Endodermal cell (in vitro differentiated cells): ENCODE measurements at regions not wholly inside any gene's neighbourhood (a gene's known extent, or its start where the extent isn't known, plus 50 kb on each side); places are given as distances from the start of the nearest gene placed in this dataset.

ENCODE experiments used
- DNase-seq: peaks from one replicate; pipeline ENCODE4 v3.0.0-alpha.2; 2017
- H3K27ac ChIP-seq: 2 replicates; pipeline ENCODE4 v1.5.1; 2013; ENCODE audit warnings: mild to moderate bottlenecking, low read depth, low read length, moderate library complexity
- H3K27me3 ChIP-seq: 2 replicates; pipeline ENCODE4 v1.6.1; 2013; ENCODE audit warnings: mild to moderate bottlenecking, low read length, moderate library complexity; ENCODE audit not compliant: insufficient read depth, control insufficient read depth, poor library complexity, severe bottlenecking
- H3K36me3 ChIP-seq: 2 replicates; pipeline ENCODE4 v1.7.0; 2013; ENCODE audit warnings: mild to moderate bottlenecking, low read length, moderate library complexity; ENCODE audit not compliant: control insufficient read depth, insufficient read depth
- H3K4me1 ChIP-seq: one replicate; pipeline ENCODE4 v1.7.0; 2013; ENCODE audit warnings: low read length; ENCODE audit not compliant: control insufficient read depth, insufficient read depth
- H3K4me3 ChIP-seq: 2 replicates; pipeline ENCODE4 v1.5.1; 2013; ENCODE audit warnings: mild to moderate bottlenecking, low read length, moderate library complexity
- H3K9ac ChIP-seq: 2 replicates; pipeline ENCODE4 v1.6.1; 2013; ENCODE audit warnings: mild to moderate bottlenecking, low read length, moderate library complexity; ENCODE audit not compliant: poor library complexity, severe bottlenecking; ENCODE audit errors: extremely low read depth
- H3K9me3 ChIP-seq: 2 replicates; pipeline ENCODE4 v1.6.1; 2013; ENCODE audit warnings: mild to moderate bottlenecking, low read length, moderate library complexity; ENCODE audit not compliant: control insufficient read depth
- H3K27ac Mint-ChIP-seq: 2 replicates; pipeline ENCODE4 v1.8.0; 2020; ENCODE audit warnings: mixed read lengths
- H3K27me3 Mint-ChIP-seq: 2 replicates; pipeline ENCODE4 v1.8.0; 2021; ENCODE audit warnings: mild to moderate bottlenecking, mixed read lengths; ENCODE audit not compliant: insufficient read depth
- H3K36me3 Mint-ChIP-seq: 2 replicates; pipeline ENCODE4 v1.8.0; 2020; ENCODE audit warnings: low read depth, mixed read lengths
- H3K4me1 Mint-ChIP-seq: 2 replicates; pipeline ENCODE4 v1.8.0; 2020; ENCODE audit warnings: mixed read lengths
- H3K4me3 Mint-ChIP-seq: 2 replicates; pipeline ENCODE4 v1.8.0; 2020; ENCODE audit warnings: mild to moderate bottlenecking, moderate library complexity, mixed read lengths
- H3K9me3 Mint-ChIP-seq: 2 replicates; pipeline ENCODE4 v1.8.0; 2020; ENCODE audit warnings: mild to moderate bottlenecking, mixed read lengths
- WGBS, 2 experiments: methylation state at CpG; one replicate each; pipeline versions ENCODE4 v1.1.5 to v1.1.7; 2013; ENCODE audit warnings: missing lambda C conversion rate in 2 of 2, mixed read lengths in 1 of 2; ENCODE audit not compliant: insufficient coverage in 1 of 2, insufficient read length in 1 of 2; 5-methylcytosine and 5-hydroxymethylcytosine counted together
- TF ChIP-seq, protein P1 (sequence below): fragments of 200-600 bp; sonication (generic); conservative IDR thresholded peaks from 2 replicates; pipeline ENCODE4 v1.5.0; 2021; ENCODE audit warnings: antibody characterized with exemption, mild to moderate bottlenecking

- no peak for DNase-seq
- Histone ChIP-seq H3K4me3 (no peak overlapping the region), H3K9ac (no peak overlapping the region), H3K27ac (no peak overlapping the region), H3K36me3 (no peaks in the 10 kb centered on the region), H3K9me3 (peaks cover 13% of the 10 kb centered on the region), H3K27me3 (no peaks in the 10 kb centered on the region), H3K4me1 (no peaks in the 10 kb centered on the region)
- H3K4me1 Mint-ChIP-seq, result no peaks in the 10 kb centered on the region
- WGBS, 2 experiments, result 88 to 89% methylated on average over 4 to 5 of the region's 5 CpGs
- TF ChIP-seq, protein P1, sequence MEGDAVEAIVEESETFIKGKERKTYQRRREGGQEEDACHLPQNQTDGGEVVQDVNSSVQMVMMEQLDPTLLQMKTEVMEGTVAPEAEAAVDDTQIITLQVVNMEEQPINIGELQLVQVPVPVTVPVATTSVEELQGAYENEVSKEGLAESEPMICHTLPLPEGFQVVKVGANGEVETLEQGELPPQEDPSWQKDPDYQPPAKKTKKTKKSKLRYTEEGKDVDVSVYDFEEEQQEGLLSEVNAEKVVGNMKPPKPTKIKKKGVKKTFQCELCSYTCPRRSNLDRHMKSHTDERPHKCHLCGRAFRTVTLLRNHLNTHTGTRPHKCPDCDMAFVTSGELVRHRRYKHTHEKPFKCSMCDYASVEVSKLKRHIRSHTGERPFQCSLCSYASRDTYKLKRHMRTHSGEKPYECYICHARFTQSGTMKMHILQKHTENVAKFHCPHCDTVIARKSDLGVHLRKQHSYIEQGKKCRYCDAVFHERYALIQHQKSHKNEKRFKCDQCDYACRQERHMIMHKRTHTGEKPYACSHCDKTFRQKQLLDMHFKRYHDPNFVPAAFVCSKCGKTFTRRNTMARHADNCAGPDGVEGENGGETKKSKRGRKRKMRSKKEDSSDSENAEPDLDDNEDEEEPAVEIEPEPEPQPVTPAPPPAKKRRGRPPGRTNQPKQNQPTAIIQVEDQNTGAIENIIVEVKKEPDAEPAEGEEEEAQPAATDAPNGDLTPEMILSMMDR, result no peak
- no peak overlapping the region for H3K27ac Mint-ChIP-seq
- H3K27me3 Mint-ChIP-seq, result peaks cover 2% of the 10 kb centered on the region
- H3K36me3 Mint-ChIP-seq, result no peaks in the 10 kb centered on the region
- H3K9me3 Mint-ChIP-seq, result peaks cover 34% of the 10 kb centered on the region
- H3K4me3 Mint-ChIP-seq, result no peak overlapping the region
Measured at GRCh38 chr3:127053450-127053849, 70.5 kb downstream of the PLXNA1 start.

- Histone ChIP-seq H3K4me3 (no peak overlapping the region), H3K9ac (no peak overlapping the region), H3K27me3 (no peaks in the 10 kb centered on the region), H3K27ac (no peak overlapping the region), H3K36me3 (no peaks in the 10 kb centered on the region), H3K9me3 (peaks cover 8% of the 10 kb centered on the region), H3K4me1 (no peaks in the 10 kb centered on the region)
- WGBS, 2 experiments, result 82 to 85% methylated on average over 4 of the region's 4 CpGs
- TF ChIP-seq, protein P1, result no peak
- Mint-ChIP-seq H3K36me3 (no peaks in the 10 kb centered on the region), H3K27me3 (peaks cover 2% of the 10 kb centered on the region), H3K4me3 (no peak overlapping the region), H3K27ac (no peak overlapping the region), H3K9me3 (peaks cover 30% of the 10 kb centered on the region), H3K4me1 (no peaks in the 10 kb centered on the region)
- no peak for DNase-seq
Measured at GRCh38 chr3:127053979-127054378, 71.1 kb downstream of the PLXNA1 start.

DNA sequence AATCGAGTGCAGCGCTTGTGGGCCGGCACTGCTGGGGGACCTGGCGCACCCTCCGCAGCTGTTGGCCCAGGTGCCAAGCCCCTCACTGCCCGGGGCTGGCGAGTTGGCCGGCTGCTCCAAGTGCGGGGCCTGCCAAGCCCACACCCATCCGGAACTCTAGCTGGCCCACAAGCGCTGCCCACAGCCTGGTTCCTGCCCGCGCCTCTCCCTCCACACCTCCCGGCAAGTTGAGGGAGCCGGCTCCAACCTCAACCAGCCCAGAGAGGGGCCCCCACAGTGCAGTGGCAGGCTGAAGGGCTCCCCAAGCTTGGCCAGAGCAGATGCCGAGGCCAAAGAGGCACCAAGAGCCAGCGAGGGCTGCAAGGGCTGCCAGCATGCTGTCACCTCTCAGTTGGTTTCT lies 73.4 kb downstream of the PLXNA1 start:
- Mint-ChIP-seq H3K27ac (no peak overlapping the region), H3K4me1 (no peaks in the 10 kb centered on the region), H3K27me3 (peaks cover 2% of the 10 kb centered on the region), H3K4me3 (no peak overlapping the region), H3K9me3 (peaks cover 18% of the 10 kb centered on the region), H3K36me3 (no peaks in the 10 kb centered on the region)
- TF ChIP-seq, protein P1, result no peak
- no peak for DNase-seq
- no peaks in the 10 kb centered on the region for H3K4me1 ChIP-seq
- no peak overlapping the region for H3K27ac ChIP-seq
- no peak overlapping the region for H3K9ac ChIP-seq
- H3K36me3 ChIP-seq, result no peaks in the 10 kb centered on the region
- 89 to 96% methylated on average over 5 to 17 of the region's 17 CpGs for WGBS, 2 experiments
- no peak overlapping the region for H3K4me3 ChIP-seq
- peaks cover 5% of the 10 kb centered on the region for H3K9me3 ChIP-seq
- H3K27me3 ChIP-seq, result no peaks in the 10 kb centered on the region
